IMR-90 (cell line): ENCODE measurements at regions not wholly inside any gene's neighbourhood (a gene's known extent, or its start where the extent isn't known, plus 50 kb on each side); places are given as distances from the start of the nearest gene placed in this dataset.

Source experiments
- ATAC-seq: fragments of 200-7000 bp; cut with Tn5 transposase; 2 replicates; pipeline ENCODE4 v1.9.1; 2020; ENCODE audit warnings: low read depth, mild to moderate bottlenecking, moderate library complexity
- BruUV-seq: library from RNA; stranded (reverse); fragments of 400-500 nt; replicated peaks from 2 replicates; lab custom pipeline; 2021; lab: Mats Ljungman, UMichigan
- CTCF ChIA-PET: fragments of 300-600 bp; formaldehyde crosslinking; extraction: SDS; loops from one replicate; lab custom pipeline; 2021; ENCODE audit warnings: antibody characterized with exemption; lab: Yijun Ruan, JAX
- POLR2A ChIA-PET: fragments of 300-600 bp; sonication (Branson Sonifier 250); formaldehyde crosslinking; loops from one replicate; lab custom pipeline; 2022; ENCODE audit warnings: antibody characterized with exemption; ENCODE audit not compliant: unreplicated experiment; lab: Charles Lee
- DNase-seq: peaks from one replicate; pipeline ENCODE4 v3.0.0; 2013
- H2AFZ ChIP-seq: replicated peaks from 2 replicates; pipeline ENCODE3; 2013; ENCODE audit warnings: low read length, mild to moderate bottlenecking; ENCODE audit not compliant: poor library complexity
- H2AK5ac ChIP-seq: 2 replicates; pipeline ENCODE4 v1.6.1; 2013; ENCODE audit warnings: low read depth, low read length, inconsistent platforms
- H2AK9ac ChIP-seq: replicated peaks from 2 replicates; pipeline ENCODE3; 2013; ENCODE audit warnings: mild to moderate bottlenecking, low read depth, low read length, moderate library complexity; ENCODE audit not compliant: poor library complexity
- H2BK120ac ChIP-seq: 2 replicates; pipeline ENCODE4 v1.6.1; 2013; ENCODE audit warnings: low read depth, low read length, inconsistent platforms
- H2BK15ac ChIP-seq: 3 replicates; pipeline ENCODE4 v1.6.1; 2013; ENCODE audit warnings: low read depth, low read length, inconsistent platforms
- H2BK20ac ChIP-seq: 2 replicates; pipeline ENCODE4 v1.6.1; 2013; ENCODE audit warnings: low read depth, mild to moderate bottlenecking, inconsistent platforms, low read length, moderate library complexity
- H2BK5ac ChIP-seq: 2 replicates; pipeline ENCODE4 v1.6.1; 2013; ENCODE audit warnings: mild to moderate bottlenecking, low read depth, low read length, inconsistent platforms; ENCODE audit not compliant: poor library complexity, severe bottlenecking
- H3K14ac ChIP-seq: replicated peaks from 2 replicates; pipeline ENCODE4 v1.6.1; 2013; ENCODE audit warnings: low read depth, low read length, inconsistent platforms
- H3K18ac ChIP-seq: 2 replicates; pipeline ENCODE4 v1.6.1; 2013; ENCODE audit warnings: low read depth, low read length, control low read depth
- H3K23ac ChIP-seq: 2 replicates; pipeline ENCODE4 v1.6.1; 2013; ENCODE audit warnings: low read depth, low read length, inconsistent platforms
- H3K27ac ChIP-seq: 2 replicates; pipeline ENCODE4 v1.5.1; 2013; ENCODE audit warnings: mild to moderate bottlenecking, control low read depth, low read length; ENCODE audit not compliant: insufficient read depth
- H3K27me3 ChIP-seq: 2 replicates; pipeline ENCODE4 v1.6.1; 2013; ENCODE audit warnings: low read length; ENCODE audit not compliant: control insufficient read depth, insufficient read depth
- H3K36me3 ChIP-seq: 2 replicates; pipeline ENCODE4 v1.6.1; 2013; ENCODE audit warnings: low read length, mixed read lengths; ENCODE audit not compliant: control insufficient read depth, insufficient read depth
- H3K4ac ChIP-seq: 2 replicates; pipeline ENCODE4 v1.6.1; 2013; ENCODE audit warnings: low read depth, low read length, inconsistent platforms
- H3K4me1 ChIP-seq: 2 replicates; pipeline ENCODE4 v1.6.1; 2013; ENCODE audit warnings: low read length, mixed read lengths; ENCODE audit not compliant: control insufficient read depth, insufficient read depth
- H3K4me2 ChIP-seq: 2 replicates; pipeline ENCODE4 v1.6.1; 2013; ENCODE audit warnings: low read depth, mild to moderate bottlenecking, control low read depth, low read length, moderate library complexity
- H3K4me3 ChIP-seq: 2 replicates; pipeline ENCODE4 v1.5.1; 2013; ENCODE audit warnings: low read depth, mild to moderate bottlenecking, control low read depth, low read length, moderate library complexity; ENCODE audit not compliant: insufficient read depth
- H3K56ac ChIP-seq: 2 replicates; pipeline ENCODE4 v1.6.1; 2013; ENCODE audit warnings: low read length, inconsistent platforms; ENCODE audit not compliant: insufficient read depth; ENCODE audit errors: extremely low read depth
- H3K79me1 ChIP-seq, 2 experiments: 2 replicates each; pipeline ENCODE4 v1.6.1; 2013; ENCODE audit warnings: low read length in 2 of 2, inconsistent platforms in 1 of 2, low read depth in 1 of 2
- H3K9ac ChIP-seq: 2 replicates; pipeline ENCODE4 v1.6.1; 2013; ENCODE audit warnings: low read depth, low read length, control low read depth
- H3K9me1 ChIP-seq: 2 replicates; pipeline ENCODE4 v1.6.1; 2013; ENCODE audit warnings: low read length, inconsistent platforms; ENCODE audit not compliant: insufficient read depth
- H3K9me3 ChIP-seq: 2 replicates; pipeline ENCODE4 v1.6.1; 2013; ENCODE audit warnings: low read length; ENCODE audit not compliant: control insufficient read depth, insufficient read depth
- H4K20me1 ChIP-seq: 2 replicates; pipeline ENCODE4 v1.6.1; 2013; ENCODE audit warnings: low read length, inconsistent platforms; ENCODE audit not compliant: insufficient read depth
- H4K5ac ChIP-seq: 2 replicates; pipeline ENCODE4 v1.6.1; 2013; ENCODE audit warnings: mild to moderate bottlenecking, low read depth, low read length, control low read depth
- H4K8ac ChIP-seq, 2 experiments: 2 replicates each; pipeline ENCODE4 v1.6.1; 2013; ENCODE audit warnings: low read depth in 2 of 2, low read length in 2 of 2, control low read depth in 1 of 2, inconsistent platforms in 1 of 2
- H4K91ac ChIP-seq: 2 replicates; pipeline ENCODE4 v1.6.1; 2013; ENCODE audit warnings: low read depth, low read length, inconsistent platforms; ENCODE audit not compliant: insufficient read depth
- CEBPB ChIP-seq: IDR thresholded peaks from 2 replicates; pipeline ENCODE4 v1.6.1; 2012; ENCODE audit warnings: low read depth, low read length, improper control_type of control experiment
- MAZ ChIP-seq: IDR thresholded peaks from 2 replicates; pipeline ENCODE4 v1.6.1; 2012; ENCODE audit warnings: low read depth, mild to moderate bottlenecking, low read length, improper control_type of control experiment, moderate library complexity, borderline replicate concordance
- NFE2L2 ChIP-seq: fragments of 150-350 bp; IDR thresholded peaks from 2 replicates; pipeline ENCODE4 v1.6.1; 2016; ENCODE audit warnings: low read depth, mild to moderate bottlenecking, low read length
- RCOR1 ChIP-seq: IDR thresholded peaks from 2 replicates; pipeline ENCODE4 v1.6.1; 2012; ENCODE audit warnings: mild to moderate bottlenecking, low read length, improper control_type of control experiment; ENCODE audit not compliant: insufficient replicate concordance
- WGBS, 2 experiments: methylation state at CpG; one replicate each; pipeline versions ENCODE4 v1.1.5 to v1.1.7; 2013; ENCODE audit warnings: missing lambda C conversion rate in 2 of 2; ENCODE audit not compliant: insufficient read length in 1 of 2; ENCODE audit errors: extremely low coverage in 2 of 2; 5-methylcytosine and 5-hydroxymethylcytosine counted together
- dilution Hi-C: fragments of 300-500 bp; cut with HindIII; formaldehyde crosslinking; loops from one replicate; pipeline ENCODE4 v1.14.3; 2018; ENCODE audit warnings: low sequenced_read_pairs; ENCODE audit not compliant: unreplicated experiment
- in situ Hi-C: fragments of 300-500 bp; cut with MboI; formaldehyde crosslinking; loops from 3 replicates; pipeline ENCODE4 v1.14.3; 2019; ENCODE audit warnings: low sequenced_read_pairs, inconsistent platforms, mixed read lengths
- intact Hi-C: fragments of 100-400 bp; cut with micrococcal nuclease; formaldehyde crosslinking; loops from 2 replicates; pipeline ENCODE4 v1.10.0; 2022

DNA sequence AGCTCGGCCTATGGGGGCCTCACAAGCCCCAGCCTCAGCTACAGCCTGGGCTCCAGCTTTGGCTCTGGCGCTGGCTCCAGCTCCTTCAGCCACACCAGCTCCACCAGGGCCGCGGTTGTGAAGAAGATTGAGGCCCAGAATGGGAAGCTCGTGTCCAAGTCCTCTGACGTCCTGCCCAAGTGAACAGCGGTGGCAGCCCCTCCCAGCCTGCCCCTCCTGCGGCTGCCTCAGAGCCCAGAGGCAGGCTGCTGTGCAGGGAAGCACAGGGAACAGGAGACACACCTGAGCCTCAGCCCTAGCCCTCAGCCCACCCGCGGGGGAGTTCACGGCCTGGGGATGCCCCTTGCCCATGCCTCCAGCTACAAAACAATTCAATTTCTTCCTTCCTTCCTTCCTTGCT, 75.7 kb upstream of the ZXDA start:
- no peak overlapping the region for H3K27ac ChIP-seq
- no peak overlapping the region for H2AFZ ChIP-seq
- no peak for TF ChIP-seq RCOR1
- no peak for TF ChIP-seq MAZ
- no peak for TF ChIP-seq CEBPB
- no peak for TF ChIP-seq NFE2L2
- H3K4me1 ChIP-seq: no peaks in the 10 kb centered on the region
- H4K5ac ChIP-seq: no peak overlapping the region
- no peak overlapping the region for H3K4me3 ChIP-seq
- no peak overlapping the region for H2BK15ac ChIP-seq
- no peak overlapping the region for H3K18ac ChIP-seq
- WGBS, 2 experiments: 83% methylated on average over 1 of the region's 11 CpGs; no CpG with 5 or more reads in 1 of the 2 experiments
- DNase-seq (no peak), ATAC-seq (no peak)
- dilution Hi-C loops (no loop called here), in situ Hi-C loops (no loop called here), intact Hi-C loops (no loop called here)
- H4K91ac ChIP-seq: no peak overlapping the region
- no peak overlapping the region for H2BK5ac ChIP-seq
- H3K79me1 ChIP-seq: no peaks in the 10 kb centered on the region
- ChIA-PET CTCF (no interaction called here), POLR2A (no interaction called here)
- no peak overlapping the region for H3K14ac ChIP-seq
- no TSS peak for BruUV-seq
- no peak overlapping the region for H2BK20ac ChIP-seq
- H3K4ac ChIP-seq: no peak overlapping the region
- no peak overlapping the region for H3K56ac ChIP-seq
- no peak overlapping the region for H2AK9ac ChIP-seq
- H3K27me3 ChIP-seq: no peaks in the 10 kb centered on the region
- peaks cover 19% of the 10 kb centered on the region for H3K9me3 ChIP-seq
- H4K20me1 ChIP-seq: no peaks in the 10 kb centered on the region
- H3K9ac ChIP-seq: no peak overlapping the region
- no peak overlapping the region for H3K23ac ChIP-seq
- H3K9me1 ChIP-seq: no peaks in the 10 kb centered on the region
- no peak overlapping the region for H2AK5ac ChIP-seq
- H2BK120ac ChIP-seq: no peak overlapping the region
- H3K4me2 ChIP-seq: no peak overlapping the region
- no peaks in the 10 kb centered on the region for H3K36me3 ChIP-seq
- no peak overlapping the region for H4K8ac ChIP-seq
